NCI-H510A treated with DMSO at 0.1 percent for 48 hours (cell line): ENCODE measurements at regions not wholly inside any gene's neighbourhood (a gene's known extent, or its start where the extent isn't known, plus 50 kb on each side); places are given as distances from the start of the nearest gene placed in this dataset.
A peak's percentile ranks its signal among the peaks of the same experiment; 100 is the strongest.
"Not testable (repeated sequence)": the region's sequence is repeated elsewhere in the genome, so short reads cannot be mapped to it uniquely, and the experiment has no call there.

Source experiments
- DNase-seq: peaks from one replicate; lab custom pipeline; 2025; lab: John Stamatoyannopoulos, UW

DNA sequence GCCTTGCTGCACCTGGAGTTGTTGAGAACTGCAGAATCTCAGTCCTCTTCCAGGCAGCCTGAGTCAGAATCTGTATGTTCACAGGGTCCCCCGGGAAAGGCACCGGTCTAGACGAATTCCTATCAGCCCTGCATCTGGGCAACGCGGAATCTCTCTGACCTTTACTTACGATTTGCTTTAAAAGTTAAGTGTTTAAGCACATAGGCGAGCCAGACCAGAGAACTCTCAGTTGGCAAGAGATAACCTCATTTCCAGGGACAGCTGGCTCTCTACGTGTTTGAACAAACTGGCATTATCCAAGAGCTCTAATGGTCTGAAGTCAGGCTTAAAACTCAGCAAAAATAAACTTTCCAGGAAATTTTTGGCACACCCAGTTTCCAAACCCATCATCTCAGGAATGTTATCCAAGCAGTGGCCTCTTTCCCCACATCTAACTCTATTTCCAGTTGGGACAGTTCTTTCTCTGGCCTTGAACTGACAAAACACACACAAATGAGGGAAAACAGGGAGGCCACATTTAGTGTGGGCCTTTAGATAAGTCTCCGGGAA is 53.4 kb downstream of the HES1 start:
- peak; percentile 26 for DNase-seq

DNA sequence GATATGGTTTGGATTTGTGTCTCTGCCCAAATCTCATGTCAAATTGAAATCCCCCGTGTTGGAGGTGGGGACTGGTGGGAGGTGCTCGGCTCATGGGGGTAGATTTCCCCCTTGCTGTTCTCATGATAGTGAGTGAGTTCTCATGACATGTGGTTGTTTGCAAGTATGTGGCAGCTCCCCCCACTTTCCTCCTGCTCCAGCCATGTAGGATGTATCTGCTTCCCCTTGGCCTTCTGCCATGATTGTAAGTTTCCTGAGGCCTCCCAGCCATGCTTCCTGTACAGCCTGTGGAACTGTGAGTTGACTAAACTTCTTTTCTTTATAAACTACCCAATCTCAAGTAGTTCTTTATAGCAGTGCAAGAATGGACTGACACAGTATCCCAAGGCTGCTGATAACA is 55.9 kb downstream of the HES1 start:
- not testable (repeated sequence) for DNase-seq

DNA sequence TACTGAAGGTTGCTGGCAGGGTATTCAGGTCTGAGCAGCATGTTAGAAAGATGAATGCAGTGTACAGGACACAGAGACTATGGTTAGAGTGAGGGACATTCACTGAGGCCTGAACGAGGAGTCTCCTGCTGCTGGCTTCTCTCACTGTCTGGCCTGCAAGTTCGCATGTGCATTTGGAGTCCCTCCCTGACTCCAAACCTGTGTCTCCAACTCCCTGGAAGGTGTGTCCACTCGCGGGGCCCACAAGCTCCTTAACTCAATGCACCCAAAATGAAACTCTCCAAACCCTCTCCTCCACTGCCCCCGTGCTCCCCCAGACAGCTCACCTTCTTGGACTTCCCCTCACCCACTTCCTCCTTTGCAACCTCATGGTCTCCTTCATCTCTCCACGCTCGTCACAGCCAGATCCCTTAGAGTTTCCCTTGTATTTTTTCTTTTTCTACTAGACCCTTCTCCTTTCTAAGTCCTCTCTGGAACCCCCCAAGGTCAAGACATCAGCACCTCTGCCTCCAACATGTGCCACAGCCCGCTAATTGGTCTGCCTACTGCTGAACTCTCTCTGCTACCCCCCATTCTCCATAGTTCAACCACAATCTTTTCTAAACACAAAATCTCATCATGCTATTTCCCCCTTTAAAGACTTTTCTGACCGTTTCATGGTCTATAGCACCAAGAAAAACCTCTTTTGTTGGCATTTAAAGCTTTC is 58.3 kb downstream of the HES1 start:
- no peak for DNase-seq

DNA sequence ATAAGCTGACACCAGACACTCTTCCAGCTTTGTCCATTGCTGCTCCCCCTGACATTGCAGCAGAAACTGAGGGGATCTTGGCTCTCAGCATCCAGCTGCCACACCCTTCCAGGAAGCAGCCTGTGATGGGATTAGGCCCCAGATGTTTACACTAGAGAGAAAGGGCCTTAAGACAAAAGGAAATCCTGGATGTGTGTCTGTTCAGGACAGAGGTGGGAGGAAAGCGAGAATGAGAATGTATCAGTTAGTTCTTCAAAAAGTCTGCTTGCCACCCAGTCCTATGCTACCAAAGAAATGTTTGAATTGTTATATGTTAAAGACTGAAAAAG is 58.8 kb downstream of the HES1 start:
- DNase-seq = no peak

DNA sequence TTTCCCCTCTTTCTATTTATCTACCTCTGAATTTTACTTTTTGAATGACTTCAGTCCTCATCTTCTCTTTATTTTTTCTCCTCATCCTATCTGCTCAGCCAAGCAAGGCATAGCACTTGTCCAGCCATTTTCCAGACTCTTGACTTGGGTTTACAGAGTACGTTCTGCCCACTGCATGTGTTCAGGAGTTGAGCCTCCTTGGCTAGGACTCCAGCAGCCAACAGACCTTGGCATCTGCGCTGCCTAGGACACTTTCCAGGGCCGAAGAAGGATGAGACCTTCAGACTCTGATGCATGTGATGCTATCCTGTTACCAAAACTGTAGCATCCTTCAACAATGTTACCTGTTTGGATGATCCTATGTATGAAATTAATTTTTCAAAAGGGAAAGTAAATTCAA is 59.7 kb downstream of the HES1 start:
- DNase-seq = no peak

DNA sequence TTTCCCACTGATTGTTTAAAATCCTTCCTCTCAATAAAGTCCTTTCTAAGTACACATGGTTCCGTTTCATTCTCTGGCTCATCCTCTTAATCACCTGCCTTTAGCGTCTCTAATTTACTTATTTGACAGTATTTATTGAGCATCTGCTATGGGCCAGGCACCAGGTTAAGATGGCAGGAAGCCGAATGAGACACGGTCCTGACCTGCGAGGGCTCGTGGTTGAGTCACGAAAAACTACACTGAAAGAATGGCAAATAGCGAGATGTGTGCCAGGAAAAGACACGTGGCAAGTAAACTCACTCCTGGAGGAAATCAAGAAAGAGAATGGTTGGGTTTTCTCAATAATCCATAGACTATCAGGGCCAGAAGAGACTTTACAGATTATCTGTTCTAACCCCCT is 60.9 kb downstream of the HES1 start:
- no peak for DNase-seq

DNA sequence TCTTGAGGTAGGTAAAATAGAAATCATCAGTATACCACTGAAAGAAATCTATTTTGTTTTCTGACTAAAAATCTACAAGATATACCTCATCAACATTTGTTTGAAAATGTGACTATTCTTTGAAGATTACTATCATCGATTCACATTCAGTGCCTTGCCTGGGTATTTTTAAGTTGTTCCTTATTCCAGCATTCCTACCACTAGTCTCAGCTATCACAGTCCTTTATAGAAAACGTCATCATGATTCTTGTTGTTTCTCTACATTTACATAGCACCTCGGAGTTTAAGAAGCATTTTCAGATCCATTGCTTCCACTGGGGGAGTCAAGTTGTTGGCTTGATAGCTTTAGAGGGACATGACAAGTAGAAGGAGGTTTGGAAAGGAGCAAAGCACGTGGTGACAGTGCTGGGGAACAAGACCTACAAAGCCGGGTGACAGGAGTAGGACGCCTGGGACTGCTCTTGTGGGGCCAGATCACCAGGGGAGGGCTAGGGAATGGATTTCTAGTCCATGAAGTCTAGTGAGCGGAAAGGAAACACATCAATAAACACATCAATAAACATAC is 61.5 kb downstream of the HES1 start:
- DNase-seq = no peak

DNA sequence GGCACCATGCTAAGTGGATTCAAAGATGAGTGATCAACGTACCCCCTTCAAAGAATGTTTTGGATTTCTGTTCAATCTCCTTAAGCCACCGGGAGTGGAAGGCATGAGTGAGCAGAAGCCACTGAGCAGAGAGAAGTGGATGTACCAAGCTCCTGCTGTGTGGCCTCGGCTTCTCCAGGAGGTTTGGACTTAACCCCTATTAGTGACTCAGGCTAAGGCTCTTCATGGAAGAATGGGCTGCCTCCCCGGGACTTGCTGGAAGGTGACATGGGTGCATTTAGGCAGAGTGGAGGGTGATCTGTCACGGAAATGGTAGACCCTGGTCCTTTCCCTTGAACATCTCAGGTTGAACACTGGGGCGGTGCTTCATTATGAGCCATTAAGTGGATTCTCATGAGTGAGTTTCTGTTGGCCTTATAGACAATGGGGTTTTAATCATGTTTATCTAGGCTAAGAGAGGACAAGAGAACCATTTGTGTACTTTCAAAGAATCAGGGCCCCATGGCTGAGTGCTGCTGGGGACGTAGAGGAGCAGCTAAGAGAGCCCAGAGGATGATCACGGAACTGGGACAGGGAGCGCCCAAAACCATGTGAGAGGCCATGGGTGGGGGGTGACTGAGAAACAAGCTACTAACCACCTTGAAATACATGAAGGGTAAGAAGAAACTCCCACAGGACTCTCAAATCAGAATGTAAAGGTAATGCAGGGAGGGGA is 62.2 kb downstream of the HES1 start:
- DNase-seq = peak; percentile 81

DNA sequence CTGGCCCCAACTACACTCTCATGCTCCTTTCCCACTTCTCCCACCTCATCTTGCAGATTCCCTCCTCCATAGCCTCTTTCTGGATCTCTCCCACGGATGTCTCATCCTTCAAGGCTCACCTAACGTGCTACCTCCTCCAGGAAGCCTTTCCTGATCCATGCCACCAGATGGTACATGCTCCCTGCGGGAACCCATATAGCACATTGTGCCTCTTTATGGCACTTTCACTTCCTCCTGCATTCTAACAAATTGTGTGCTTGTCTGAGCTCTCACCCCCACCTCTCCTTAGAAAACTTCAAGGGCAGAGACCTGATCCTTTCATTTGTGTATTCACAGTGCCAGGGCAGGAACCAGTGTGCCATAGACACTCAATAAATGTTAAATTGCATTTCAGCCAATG is 63.0 kb downstream of the HES1 start:
- no peak for DNase-seq

DNA sequence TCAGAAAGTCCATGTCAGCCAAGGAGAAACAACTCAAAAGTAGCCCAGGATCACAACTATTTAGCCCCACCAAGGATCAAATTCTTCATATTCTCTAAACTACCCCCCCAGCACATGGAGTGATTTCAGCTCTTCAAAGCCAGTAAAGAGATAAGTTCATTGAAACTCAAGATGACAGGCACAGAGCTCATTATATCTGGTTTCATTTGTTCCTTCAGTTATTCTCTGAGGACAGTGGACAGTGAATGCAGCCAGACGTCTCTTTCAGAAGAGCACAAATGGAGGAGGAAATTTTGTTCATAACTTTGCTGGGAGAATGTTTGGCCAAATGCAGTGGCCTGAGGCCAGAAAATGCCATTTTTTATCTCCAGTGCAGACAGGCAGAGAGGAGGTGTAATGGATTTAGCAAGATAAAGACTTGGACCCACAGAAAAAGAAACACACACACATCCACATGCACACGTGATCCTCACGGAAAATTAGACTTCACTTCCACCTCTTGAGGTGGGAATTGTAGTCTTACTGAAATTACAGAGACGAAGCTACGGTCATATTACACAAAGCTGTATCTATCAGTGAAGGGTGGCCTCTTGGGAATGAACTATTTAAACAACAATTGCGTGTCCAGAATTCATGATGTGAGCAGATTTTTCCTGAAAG is 64.6 kb downstream of the HES1 start:
- DNase-seq = no peak

DNA sequence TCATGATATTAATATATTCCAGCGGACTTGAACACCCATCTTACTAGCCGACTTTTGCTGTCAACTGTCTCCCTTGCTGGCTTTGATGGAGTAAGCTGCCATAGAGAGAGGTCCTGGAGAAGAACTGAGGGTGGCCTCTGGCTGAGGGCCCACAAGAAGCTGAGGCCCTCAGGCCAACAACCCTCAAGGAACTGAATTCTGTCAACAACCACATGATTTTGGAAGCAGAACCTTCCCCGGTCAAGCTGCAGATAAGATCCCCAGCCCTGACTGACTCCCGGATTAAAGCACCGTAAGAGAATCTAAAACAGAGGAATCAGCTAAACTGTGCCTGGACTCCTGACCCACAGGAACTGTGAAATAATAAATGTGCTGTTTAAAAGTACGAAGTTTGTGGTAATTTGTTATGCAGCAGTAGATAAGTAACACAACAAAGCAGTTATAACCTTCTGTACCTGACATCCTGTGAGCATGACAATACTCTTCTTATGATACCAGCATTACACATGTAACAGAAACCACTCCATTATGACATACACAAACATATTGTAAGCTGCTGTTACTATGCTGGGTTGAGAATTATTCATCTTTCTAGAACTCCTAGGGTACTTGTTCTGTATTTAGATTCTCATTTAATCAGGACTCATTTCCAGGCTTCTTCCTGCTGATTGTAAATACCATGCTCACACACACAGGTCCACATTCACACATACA is 66.2 kb downstream of the HES1 start:
- DNase-seq = no peak

DNA sequence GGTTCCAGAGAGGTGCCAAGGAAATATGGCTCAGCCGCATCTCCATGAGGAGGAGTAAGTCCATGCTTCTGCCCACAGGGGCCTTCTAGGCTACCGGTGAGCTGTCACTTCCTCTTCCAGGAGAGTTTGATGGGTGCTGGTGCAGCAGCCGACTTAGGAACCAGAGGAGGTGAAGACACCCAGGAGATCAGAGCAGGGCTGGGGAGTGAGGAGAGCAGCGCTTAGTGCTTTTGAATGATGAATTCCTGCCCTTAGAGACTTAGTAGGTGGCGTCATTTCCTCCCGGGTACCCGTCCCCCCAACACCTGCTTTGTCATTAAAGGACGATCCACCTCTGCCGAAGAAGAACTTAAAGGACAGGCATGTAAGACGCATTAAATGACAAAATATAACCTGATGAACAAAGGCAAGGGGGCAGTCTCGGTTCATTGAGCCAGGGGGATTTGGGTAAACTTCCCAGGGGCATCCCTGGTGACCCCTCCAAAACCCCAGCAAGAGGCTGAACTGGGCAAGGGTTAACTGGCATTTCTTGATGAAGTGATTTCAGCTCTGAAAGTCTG is 67.6 kb downstream of the HES1 start:
- DNase-seq = no peak

DNA sequence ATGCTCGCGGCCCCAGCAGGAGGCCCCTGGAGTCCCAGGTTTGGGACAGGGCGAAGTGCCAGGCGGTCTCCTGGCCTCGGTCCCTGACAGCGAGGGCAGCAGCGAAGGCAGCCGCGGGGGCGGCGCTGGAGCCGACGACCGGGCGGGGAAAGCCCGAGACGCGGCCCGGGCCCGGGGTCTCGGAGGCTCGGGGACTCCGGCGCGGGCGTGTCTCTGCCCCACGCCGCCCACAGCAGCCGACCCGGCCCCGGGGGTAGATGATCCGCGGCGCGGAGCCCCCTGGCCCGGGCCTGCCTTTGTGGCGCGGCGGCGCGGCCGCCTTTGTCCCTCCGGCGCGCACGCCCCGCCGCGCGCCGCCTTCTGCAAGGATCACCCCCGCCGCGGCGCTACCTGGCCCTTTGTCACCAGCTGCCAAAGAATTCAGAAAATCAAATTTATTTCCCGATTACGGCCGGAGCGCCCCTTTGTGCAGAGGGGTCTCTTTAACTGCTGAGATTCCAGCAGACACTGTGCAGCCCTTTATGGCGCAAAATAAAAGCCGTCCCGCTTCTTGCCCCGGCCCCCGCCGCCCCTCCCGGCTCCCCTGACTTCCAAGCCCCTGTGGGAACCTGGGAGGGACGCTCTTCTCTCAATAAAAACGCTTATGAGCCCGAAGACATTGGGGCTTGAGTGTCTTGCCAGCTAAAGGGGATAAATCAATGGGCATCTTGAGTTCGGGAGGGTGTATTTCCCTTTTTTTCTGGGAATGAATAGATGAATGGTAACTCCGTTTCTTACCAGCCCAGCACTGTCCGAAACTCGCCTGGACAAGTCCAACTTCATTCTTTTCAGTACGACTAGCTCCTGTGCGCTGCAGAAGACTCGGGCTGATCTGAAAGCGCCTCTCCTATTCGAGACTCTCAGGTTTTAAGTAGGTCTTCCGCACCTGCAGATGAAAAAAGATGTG is 68.4 kb downstream of the HES1 start:
- peak; percentile 41 for DNase-seq

DNA sequence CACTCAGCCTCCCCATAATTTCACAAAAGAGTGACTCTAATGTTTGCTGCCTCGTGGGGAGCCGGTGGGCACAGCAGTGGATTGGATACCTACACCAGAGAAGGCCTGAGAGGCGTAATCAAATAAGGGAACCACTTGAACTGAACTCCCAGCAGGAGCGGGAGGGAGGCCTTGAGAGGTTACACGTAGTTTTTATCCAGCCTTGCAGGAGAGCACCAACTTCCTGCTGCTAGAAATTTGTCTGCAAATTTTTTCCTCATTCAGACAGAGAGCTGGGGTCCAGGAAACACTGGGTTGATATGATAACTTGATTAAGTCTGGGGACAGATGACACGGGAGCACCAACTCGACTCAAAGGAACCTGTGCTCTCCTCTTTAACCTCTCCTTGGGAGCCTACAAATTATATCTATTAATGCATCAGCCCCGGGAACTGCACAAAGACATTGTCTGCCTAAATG is 69.8 kb downstream of the HES1 start:
- DNase-seq = peak; percentile 70

DNA sequence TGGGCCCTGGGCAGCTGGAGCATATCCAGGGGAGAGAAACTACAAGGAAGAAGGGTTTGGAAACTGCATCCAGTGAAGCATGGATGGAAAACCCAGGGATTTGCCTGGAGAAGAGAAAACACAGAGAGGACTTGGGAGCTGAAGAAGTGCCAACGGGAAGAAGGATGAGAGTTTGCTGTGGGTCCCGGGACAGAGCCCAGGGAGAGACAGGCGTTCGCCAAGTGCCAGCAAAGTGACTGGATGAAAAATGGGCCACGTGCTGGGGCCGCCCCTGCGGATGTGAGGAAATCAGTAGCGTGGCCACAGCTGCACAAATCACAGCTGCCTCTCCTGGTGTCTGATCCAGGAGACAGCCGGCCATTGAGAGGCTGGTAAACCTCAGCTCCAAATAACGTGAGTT is 70.4 kb downstream of the HES1 start:
- DNase-seq = peak; percentile 45

DNA sequence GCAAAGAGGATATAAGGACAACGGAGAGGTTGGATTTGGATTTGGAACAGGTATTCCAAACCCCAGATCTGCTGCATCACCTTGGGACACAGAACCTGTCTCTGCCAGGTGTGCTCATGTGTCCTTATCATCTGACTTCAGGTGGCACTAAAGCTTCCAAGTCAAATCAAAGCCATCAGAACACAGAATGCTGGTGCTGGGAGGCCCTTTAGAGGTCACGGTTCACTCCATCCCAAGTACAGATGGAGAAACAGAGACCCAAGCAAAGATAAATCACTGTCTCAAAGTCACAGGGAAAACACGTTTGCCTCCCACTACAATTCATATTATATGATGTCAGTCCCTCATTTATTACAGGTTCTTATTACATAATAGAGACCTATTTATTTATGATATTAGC is 72.8 kb downstream of the HES1 start:
- DNase-seq = peak; percentile 51

DNA sequence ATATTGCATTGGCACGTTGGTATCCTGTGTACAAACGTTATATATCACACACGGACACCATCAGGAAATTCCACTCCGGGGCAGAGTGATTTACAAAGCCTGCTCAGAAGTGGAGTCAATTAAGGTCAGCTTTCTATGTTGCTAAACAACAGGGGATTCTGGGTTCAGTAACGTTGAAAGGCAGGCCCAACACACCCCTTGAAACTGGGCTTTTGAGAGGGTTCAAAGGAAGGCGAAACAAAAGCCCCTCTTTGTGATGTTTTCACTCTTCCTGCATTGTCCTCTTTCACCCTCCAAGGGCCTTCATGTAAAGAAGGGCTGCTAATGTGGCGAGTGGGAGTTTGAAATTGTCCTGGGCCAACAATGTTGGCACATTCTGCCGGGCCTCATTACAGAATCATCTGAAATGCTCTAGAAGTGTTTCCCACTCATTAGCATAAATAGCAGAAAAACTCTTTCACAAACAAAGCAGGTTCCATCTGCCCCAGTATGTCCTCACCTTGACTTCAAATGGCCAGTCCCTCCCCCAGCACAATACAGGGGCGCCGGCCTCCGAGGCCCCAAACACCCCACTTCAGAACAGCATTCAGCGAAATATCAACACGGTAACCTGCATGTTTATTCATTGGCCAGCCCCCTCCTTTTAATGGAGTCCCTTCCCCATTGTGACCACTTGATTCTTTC is 76.4 kb downstream of the HES1 start:
- no peak for DNase-seq

DNA sequence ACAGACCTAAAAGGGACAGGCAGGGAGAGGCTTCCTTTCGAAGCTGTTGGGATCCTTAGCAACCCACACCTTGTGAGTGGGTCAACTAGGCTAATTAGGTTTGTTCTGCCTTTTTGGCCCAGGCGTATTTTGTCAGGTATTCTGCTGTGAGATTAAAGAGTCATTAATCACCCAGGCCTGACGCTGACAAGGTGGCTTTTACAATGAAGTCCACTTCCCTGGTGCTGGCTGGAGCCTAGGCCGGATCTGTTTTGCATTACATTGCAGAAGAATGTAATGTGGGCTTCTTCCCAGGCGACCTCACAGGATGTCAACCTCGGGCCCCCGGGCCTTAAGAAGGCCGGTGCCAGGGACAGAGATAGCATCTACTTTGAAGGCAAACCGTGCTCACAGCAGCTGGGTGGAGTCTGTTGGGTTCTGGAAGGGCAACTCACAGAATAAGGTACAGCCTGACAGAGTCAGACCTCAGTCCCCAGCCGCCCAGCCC is 76.9 kb downstream of the HES1 start:
- no peak for DNase-seq

DNA sequence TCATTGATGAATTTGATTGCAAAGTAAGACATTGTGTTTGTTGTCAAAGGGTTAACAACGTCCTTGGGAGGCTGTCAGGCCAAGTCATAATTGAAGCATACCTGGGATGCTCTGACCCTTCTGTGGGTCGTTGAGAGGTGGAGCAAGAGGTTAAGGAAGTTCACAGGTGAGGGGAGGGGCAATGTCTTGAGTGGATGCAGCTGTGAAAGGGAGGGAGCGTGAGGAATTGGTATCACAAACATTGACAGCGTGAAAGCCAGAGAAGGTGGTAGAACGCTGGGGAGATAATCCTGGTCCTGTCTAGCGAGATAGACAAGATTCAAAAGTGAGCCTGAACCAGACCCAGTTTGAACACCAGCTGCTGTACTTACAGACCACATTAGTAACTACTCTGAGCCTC is 79.4 kb downstream of the HES1 start:
- DNase-seq = no peak
